ENCODE measurements at regions not wholly inside any gene's neighbourhood (a gene's known extent, or its start where the extent isn't known, plus 50 kb on each side); places are given as distances from the start of the nearest gene placed in this dataset.

DNA sequence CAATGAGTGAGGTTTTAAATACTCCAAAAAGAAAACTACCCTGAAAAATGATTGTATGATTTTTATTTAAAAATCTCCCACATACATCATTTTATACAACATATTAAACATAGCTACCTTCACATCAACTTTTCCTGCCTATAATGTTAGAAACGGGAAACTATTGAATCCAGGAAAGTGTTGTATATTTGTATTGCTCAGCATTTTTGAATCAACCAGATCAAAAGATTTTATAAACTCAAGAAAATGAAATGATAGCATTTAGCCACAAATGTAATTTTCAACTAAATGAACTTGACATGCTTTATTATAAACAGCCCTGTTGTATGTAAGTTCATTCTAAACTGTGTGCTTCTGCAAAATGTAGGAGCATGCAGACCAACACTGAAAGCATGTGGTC is 124.6 kb upstream of the SLC10A2 start:
- TF ChIP-seq, protein P1, sequence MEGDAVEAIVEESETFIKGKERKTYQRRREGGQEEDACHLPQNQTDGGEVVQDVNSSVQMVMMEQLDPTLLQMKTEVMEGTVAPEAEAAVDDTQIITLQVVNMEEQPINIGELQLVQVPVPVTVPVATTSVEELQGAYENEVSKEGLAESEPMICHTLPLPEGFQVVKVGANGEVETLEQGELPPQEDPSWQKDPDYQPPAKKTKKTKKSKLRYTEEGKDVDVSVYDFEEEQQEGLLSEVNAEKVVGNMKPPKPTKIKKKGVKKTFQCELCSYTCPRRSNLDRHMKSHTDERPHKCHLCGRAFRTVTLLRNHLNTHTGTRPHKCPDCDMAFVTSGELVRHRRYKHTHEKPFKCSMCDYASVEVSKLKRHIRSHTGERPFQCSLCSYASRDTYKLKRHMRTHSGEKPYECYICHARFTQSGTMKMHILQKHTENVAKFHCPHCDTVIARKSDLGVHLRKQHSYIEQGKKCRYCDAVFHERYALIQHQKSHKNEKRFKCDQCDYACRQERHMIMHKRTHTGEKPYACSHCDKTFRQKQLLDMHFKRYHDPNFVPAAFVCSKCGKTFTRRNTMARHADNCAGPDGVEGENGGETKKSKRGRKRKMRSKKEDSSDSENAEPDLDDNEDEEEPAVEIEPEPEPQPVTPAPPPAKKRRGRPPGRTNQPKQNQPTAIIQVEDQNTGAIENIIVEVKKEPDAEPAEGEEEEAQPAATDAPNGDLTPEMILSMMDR (conservative IDR thresholded peaks at IDR 0.05; ENCODE audit: low read depth, low read length) = no peak
- no peak for DNase-seq (ENCODE audit: low read depth)
- no peak overlapping the region for H3K4me3 ChIP-seq (ENCODE audit: low read depth, low read length)

DNA sequence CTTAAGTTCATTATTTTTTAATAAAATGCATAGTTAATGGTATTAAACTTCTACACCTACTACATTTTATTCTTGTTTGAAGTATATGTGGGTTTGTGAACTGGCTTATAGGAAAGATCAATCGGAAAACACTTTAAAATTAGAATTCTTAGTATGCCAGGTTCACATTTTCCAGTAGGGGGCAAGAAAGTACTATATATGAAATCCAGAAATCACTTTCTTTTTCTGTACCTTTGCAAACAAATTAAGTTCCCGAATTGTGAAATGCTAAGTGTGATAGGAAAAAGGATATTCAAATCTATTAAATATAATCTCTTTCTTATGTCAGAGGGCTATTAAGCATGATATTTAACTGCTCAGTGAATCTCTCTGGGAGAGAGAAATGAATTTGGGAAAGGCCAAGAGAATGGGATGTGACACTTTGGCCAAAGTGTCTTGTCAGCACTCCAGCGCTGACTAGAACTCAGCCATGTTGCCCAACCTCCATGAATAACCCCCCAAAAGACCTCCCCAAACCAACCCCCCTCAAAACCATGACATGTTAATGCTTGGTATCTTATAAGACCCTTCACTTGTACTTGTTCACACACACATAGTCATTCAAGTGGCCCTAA is 122.6 kb upstream of the SLC10A2 start:
- DNase-seq (ENCODE audit: low read depth) = peak; percentile 4
- H3K4me3 ChIP-seq (ENCODE audit: low read depth, low read length) = no peak overlapping the region
- TF ChIP-seq, protein P1 (conservative IDR thresholded peaks at IDR 0.05; ENCODE audit: low read depth, low read length) = peak; percentile 66

DNA sequence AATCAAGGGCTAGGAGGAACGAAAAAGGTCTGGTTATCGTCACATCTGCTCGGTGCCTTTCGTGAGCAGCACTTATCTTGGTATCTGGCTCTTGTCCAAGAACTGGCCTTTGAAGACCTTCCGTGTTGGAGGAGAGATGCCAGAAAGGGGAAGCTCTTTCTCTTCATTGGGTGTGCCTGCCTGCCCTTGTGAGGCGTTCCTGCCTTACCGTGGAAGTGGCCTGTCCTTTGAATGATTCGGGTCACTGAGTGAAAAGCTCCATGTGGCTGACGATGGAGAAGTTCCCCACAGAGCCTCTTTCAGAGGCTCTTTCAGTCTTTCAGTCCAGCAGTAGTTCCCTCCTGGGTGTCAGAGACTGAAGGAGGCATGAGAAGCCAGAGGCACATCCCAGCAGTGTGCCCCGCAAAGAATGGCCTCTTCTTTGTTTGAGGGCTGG is 121.5 kb upstream of the SLC10A2 start:
- no peak overlapping the region for H3K4me3 ChIP-seq (ENCODE audit: low read depth, low read length)

DNA sequence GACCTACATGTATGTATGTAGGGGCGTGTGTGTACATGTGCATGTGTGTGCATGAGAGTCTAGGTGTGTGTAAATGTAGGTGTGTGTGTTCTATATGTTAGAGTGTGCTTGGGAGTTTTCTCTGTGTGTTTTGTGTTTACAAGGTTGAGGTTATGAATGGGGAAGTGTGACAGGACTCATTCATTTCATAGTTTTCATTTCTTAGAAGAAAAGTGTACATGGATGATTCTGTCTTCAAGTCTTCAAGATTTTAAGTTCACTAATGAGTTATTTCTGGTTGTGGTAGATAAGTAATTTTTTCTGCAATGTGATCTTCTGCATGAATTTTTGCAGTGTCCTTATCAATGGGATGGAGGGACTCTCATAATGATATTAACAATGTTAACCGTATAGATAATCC is 118.2 kb upstream of the SLC10A2 start:
- DNase-seq (ENCODE audit: low read depth) = no peak
- TF ChIP-seq, protein P1 (conservative IDR thresholded peaks at IDR 0.05; ENCODE audit: low read depth, low read length) = no peak
- H3K4me3 ChIP-seq (ENCODE audit: low read depth, low read length) = no peak overlapping the region

More for the DNA sequence above, 121.5 kb upstream of the SLC10A2 start:
- TF ChIP-seq, protein P1 (conservative IDR thresholded peaks at IDR 0.05; ENCODE audit: low read depth, low read length) = no peak
- DNase-seq (ENCODE audit: low read depth) = no peak

DNA sequence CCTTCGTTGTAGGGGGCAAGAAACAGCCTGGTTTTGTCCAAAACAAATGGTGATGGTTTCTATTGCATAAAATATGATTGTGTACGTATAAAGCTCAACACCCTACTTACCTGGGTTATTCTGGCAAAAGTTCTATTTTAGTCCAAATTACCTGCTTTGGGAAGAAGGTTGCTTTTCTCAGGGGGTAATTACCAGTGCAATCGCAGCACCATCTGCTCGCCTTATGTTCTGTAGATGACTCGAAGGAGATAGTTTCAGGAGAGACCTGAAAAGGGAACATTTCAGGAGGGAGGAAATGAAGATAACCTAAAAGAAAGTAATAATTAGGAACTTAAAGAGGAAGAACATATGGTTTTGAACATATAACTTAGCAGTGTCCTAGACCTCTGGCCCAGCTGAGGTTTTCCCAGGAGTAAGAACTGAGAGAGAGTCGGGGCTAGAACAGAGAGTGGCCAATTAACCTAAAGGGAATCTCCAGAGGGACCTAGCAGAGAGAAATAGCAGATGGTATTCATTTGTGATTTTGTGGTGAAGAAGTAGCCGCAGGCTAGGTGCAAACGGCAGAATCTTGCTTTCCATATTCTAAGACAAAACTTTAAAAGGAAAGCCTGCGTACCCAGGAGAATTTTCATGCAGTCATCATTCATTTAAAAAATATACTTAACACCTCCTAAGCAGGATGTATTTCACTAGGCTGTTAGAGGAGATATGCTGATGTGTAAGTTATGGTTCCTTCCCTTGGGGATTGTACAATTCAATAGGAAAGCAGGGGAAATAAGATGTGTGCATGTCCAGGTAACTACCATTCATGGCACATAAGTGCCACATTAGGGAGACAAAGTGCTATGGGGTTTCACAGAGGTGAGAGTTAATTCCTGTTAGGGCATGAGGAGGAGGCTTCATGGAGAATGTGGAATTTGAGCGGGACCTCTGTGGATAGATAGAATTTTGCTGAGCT is 113.0 kb upstream of the SLC10A2 start:
- H3K4me3 ChIP-seq (ENCODE audit: low read depth, low read length) = no peak overlapping the region
- DNase-seq (ENCODE audit: low read depth) = no peak
- TF ChIP-seq, protein P1 (conservative IDR thresholded peaks at IDR 0.05; ENCODE audit: low read depth, low read length) = no peak

DNA sequence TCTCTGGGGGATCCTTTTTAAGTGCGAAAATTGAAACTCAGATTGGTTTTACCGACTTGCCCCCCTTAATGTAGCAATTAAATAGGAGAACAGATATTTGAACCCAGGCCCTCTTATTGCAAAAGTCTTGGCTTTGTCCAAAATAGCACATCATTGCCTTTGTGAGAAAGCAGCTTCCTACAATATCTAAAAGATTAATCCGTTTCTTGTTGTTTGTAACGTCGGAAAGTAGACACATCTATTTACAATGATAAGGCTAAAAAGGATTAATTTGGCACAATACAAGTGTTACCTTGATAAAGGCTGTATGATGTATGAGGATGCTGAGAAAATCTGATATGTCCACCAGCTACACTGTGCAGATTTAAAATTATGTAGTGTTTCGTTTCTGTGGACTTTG is 108.7 kb upstream of the SLC10A2 start:
- no peak for DNase-seq (ENCODE audit: low read depth)
- H3K4me3 ChIP-seq (ENCODE audit: low read depth, low read length) = no peak overlapping the region
- TF ChIP-seq, protein P1 (conservative IDR thresholded peaks at IDR 0.05; ENCODE audit: low read depth, low read length) = no peak
